Loucy (cell line): ENCODE measurements at regions not wholly inside any gene's neighbourhood (a gene's known extent, or its start where the extent isn't known, plus 50 kb on each side); places are given as distances from the start of the nearest gene placed in this dataset.

Experiments
- CTCF ChIP-seq: fragments of 200-600 bp; sonication (generic); conservative IDR thresholded peaks from 2 replicates; pipeline ENCODE4 v1.5.1; 2014; ENCODE audit warnings: mild to moderate bottlenecking, antibody characterized with exemption, low read length
- EZH2phosphoT487 ChIP-seq: fragments of 200-600 bp; IDR thresholded peaks from 2 replicates; pipeline ENCODE4 v1.6.1; 2018; ENCODE audit warnings: antibody characterized with exemption, mild to moderate bottlenecking, moderate library complexity, borderline replicate concordance

- no peak for TF ChIP-seq CTCF
- no peak for TF ChIP-seq EZH2phosphoT487
These were observed 191.8 kb downstream of the GADD45G start for GRCh38 chr9:89796606-89797005.
